Smooth muscle cell (in vitro differentiated cells): ENCODE measurements at regions not wholly inside any gene's neighbourhood (a gene's known extent, or its start where the extent isn't known, plus 50 kb on each side); places are given as distances from the start of the nearest gene placed in this dataset.
"Not testable (repeated sequence)": the region's sequence is repeated elsewhere in the genome, so short reads cannot be mapped to it uniquely, and the experiment has no call there.

Source experiments
- DNase-seq: peaks from one replicate; lab custom pipeline; 2025; ENCODE audit not compliant: unreplicated experiment; lab: John Stamatoyannopoulos, UW
- H2AFZ ChIP-seq: fragments of 200-600 bp; sonication (generic); 2 replicates; pipeline ENCODE4 v1.6.0; 2016; ENCODE audit warnings: antibody characterized with exemption, low read depth, mild to moderate bottlenecking
- H3F3A ChIP-seq: fragments of 200-600 bp; sonication (generic); 2 replicates; pipeline ENCODE4 v1.6.0; 2017; ENCODE audit warnings: antibody characterized with exemption, low read depth
- H3K27ac ChIP-seq: fragments of 200-600 bp; sonication (generic); 2 replicates; pipeline ENCODE4 v1.5.1; 2016; ENCODE audit warnings: low read depth, mild to moderate bottlenecking
- H3K27me3 ChIP-seq: fragments of 200-600 bp; sonication (generic); 2 replicates; pipeline ENCODE4 v1.6.1; 2016; ENCODE audit warnings: low read depth, mild to moderate bottlenecking
- H3K36me3 ChIP-seq: fragments of 200-600 bp; sonication (generic); 2 replicates; pipeline ENCODE4 v1.5.1; 2016; ENCODE audit warnings: low read depth
- H3K4me1 ChIP-seq: fragments of 200-600 bp; sonication (generic); 2 replicates; pipeline ENCODE4 v1.5.1; 2016; ENCODE audit warnings: low read depth
- H3K4me2 ChIP-seq: fragments of 200-600 bp; sonication (generic); 2 replicates; pipeline ENCODE4 v1.6.0; 2016; ENCODE audit warnings: mild to moderate bottlenecking
- H3K4me3 ChIP-seq: fragments of 200-600 bp; sonication (generic); 2 replicates; pipeline ENCODE4 v1.5.1; 2016; ENCODE audit warnings: mild to moderate bottlenecking
- H3K79me2 ChIP-seq: fragments of 200-600 bp; sonication (generic); 2 replicates; pipeline ENCODE4 v1.6.0; 2016; ENCODE audit warnings: low read depth, mild to moderate bottlenecking
- H3K9ac ChIP-seq: fragments of 200-600 bp; sonication (generic); 2 replicates; pipeline ENCODE4 v1.6.0; 2016; ENCODE audit warnings: low read depth
- H3K9me3 ChIP-seq: fragments of 200-600 bp; sonication (generic); replicated peaks from 2 replicates; pipeline ENCODE4 v1.5.1; 2016; ENCODE audit warnings: low read depth
- H4K20me1 ChIP-seq: fragments of 200-600 bp; sonication (generic); 2 replicates; pipeline ENCODE4 v1.6.0; 2016; ENCODE audit warnings: low read depth
- WGBS: methylation state at CpG from one replicate; pipeline ENCODE4 v1.1.7; 2016; ENCODE audit warnings: low lambda C conversion rate; 5-methylcytosine and 5-hydroxymethylcytosine counted together
- TF ChIP-seq, protein P1 (sequence below): fragments of 200-600 bp; sonication (generic); IDR thresholded peaks from 2 replicates; pipeline ENCODE4 v1.5.1; 2017; ENCODE audit warnings: borderline replicate concordance, mild to moderate bottlenecking, antibody characterized with exemption; ENCODE audit not compliant: insufficient read depth, poor library complexity, severe bottlenecking

DNA sequence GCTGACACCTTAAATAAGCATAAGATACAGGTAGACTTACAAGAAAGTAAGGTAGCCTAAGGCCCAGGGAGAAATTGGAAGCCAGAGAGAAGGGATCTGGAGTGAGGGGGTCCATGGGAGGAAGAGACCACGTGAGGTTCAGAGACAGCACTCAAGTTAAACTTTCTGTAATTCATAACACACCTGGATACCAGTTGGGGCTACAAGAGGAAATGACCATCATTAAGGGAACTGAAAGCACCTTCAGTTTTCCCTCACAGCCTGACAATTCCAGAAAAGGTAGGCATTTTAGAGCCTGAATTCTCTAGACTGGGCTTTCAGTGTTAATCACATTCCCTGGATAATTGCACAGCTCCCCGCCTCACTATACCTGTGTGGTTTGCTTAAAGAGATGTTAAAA is 355.5 kb downstream of the FBXW7 start:
- TF ChIP-seq, protein P1, sequence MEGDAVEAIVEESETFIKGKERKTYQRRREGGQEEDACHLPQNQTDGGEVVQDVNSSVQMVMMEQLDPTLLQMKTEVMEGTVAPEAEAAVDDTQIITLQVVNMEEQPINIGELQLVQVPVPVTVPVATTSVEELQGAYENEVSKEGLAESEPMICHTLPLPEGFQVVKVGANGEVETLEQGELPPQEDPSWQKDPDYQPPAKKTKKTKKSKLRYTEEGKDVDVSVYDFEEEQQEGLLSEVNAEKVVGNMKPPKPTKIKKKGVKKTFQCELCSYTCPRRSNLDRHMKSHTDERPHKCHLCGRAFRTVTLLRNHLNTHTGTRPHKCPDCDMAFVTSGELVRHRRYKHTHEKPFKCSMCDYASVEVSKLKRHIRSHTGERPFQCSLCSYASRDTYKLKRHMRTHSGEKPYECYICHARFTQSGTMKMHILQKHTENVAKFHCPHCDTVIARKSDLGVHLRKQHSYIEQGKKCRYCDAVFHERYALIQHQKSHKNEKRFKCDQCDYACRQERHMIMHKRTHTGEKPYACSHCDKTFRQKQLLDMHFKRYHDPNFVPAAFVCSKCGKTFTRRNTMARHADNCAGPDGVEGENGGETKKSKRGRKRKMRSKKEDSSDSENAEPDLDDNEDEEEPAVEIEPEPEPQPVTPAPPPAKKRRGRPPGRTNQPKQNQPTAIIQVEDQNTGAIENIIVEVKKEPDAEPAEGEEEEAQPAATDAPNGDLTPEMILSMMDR, result no peak
- Histone ChIP-seq H3K9me3 (no peaks in the 10 kb centered on the region), H3K4me3 (no peak overlapping the region), H3K79me2 (no peaks in the 10 kb centered on the region), H3K9ac (no peak overlapping the region), H3K4me2 (no peak overlapping the region), H4K20me1 (no peaks in the 10 kb centered on the region), H3K4me1 (no peaks in the 10 kb centered on the region), H3K36me3 (no peaks in the 10 kb centered on the region), H3F3A (no peaks in the 10 kb centered on the region), H3K27ac (no peak overlapping the region), H3K27me3 (no peaks in the 10 kb centered on the region), H2AFZ (no peak overlapping the region)
- no peak for DNase-seq
- WGBS, result 86% methylated on average over 2 of the region's 2 CpGs

DNA sequence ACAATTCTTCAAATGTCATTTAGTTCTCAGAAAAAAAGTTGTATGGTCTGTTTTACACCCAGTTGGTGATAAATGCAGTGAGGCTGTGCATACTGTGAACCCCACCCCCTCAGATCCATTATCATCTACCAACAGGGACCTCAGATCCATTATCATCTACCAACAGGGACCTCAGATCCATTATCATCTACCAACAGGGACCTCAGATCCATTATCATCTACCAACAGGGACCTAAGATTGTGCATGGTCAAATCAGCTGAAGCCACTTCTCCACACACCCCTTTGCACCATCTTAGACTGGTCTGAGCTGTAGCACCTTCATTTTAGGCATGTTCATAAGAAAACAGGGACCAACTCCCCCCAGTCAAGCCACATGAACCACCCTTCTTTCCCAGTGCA is 358.4 kb downstream of the FBXW7 start:
- H3K27me3 ChIP-seq, H3K36me3 ChIP-seq, H3K4me2 ChIP-seq, H3K79me2 ChIP-seq, H4K20me1 ChIP-seq, DNase-seq, H3F3A ChIP-seq, H3K4me1 ChIP-seq, H3K9ac ChIP-seq, H3K27ac ChIP-seq, H3K4me3 ChIP-seq, H3K9me3 ChIP-seq, H2AFZ ChIP-seq: not testable (repeated sequence)

DNA sequence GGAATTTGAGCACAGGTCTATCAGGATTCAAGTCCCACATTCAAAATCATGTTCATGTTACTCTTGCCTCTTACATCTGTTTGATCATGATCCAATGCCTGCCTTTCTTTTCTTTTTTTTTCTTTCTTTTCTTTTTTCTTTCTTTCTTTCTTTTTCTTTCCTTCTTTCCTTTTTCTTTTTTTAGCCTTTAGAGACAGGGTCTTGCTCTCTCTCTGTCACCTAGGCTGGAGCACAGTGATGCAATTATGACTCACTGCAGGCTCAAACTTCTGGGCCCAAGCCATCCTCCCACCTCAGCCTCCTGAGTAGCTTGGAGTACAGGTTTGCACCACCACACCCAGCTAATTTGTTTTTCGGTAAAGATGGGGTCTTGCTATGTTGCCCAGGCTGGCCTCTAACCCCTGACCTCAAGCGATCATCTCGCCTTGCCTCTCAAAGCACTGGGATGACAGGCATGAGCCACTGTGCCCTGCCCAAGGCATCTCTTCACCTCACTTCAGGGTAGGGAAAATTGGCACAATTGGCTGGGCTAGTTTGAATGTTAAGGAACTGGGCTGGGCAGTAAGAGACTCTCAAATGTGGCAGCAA is 359.2 kb downstream of the FBXW7 start:
- Histone ChIP-seq H2AFZ (no peak overlapping the region), H4K20me1 (no peaks in the 10 kb centered on the region), H3K9me3 (no peaks in the 10 kb centered on the region), H3K36me3 (no peaks in the 10 kb centered on the region), H3F3A (no peaks in the 10 kb centered on the region), H3K27me3 (no peaks in the 10 kb centered on the region), H3K79me2 (no peaks in the 10 kb centered on the region), H3K4me2 (no peak overlapping the region), H3K4me3 (no peak overlapping the region), H3K27ac (no peak overlapping the region), H3K9ac (no peak overlapping the region), H3K4me1 (no peaks in the 10 kb centered on the region)
- WGBS, result 79% methylated on average over 3 of the region's 3 CpGs
- TF ChIP-seq, protein P1, result no peak
- no peak for DNase-seq

DNA sequence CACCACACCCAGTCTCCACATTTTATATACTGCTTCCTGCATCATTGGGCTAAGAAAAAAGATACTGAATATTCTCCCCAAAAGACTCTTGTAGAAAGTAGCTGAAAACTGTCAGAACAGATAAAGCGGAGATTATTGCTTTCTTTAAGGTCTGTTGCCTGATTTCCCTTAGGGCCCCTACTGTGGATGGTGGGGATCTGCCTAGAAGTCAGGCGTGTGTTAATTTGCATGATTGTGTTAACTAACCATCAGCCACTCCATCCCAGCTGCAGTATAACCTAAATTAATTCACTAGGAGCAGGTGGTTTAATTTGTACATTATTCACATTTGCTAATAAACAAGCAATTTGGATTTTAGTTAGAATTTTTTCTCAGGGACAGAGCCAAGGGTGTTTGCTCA is 360.3 kb downstream of the FBXW7 start:
- Histone ChIP-seq H3K9ac (no peak overlapping the region), H3F3A (no peaks in the 10 kb centered on the region), H3K27ac (no peak overlapping the region), H4K20me1 (no peaks in the 10 kb centered on the region), H3K27me3 (no peaks in the 10 kb centered on the region), H3K79me2 (no peaks in the 10 kb centered on the region), H3K9me3 (no peaks in the 10 kb centered on the region), H3K4me3 (no peak overlapping the region), H3K4me2 (no peak overlapping the region), H3K4me1 (no peaks in the 10 kb centered on the region), H2AFZ (no peak overlapping the region), H3K36me3 (no peaks in the 10 kb centered on the region)
- WGBS, result 97% methylated on average over 2 of the region's 2 CpGs
- no peak for DNase-seq
- TF ChIP-seq, protein P1, result no peak
